ENCODE measurements at regions not wholly inside any gene's neighbourhood (a gene's known extent, or its start where the extent isn't known, plus 50 kb on each side); places are given as distances from the start of the nearest gene placed in this dataset.
A peak's percentile ranks its signal among the peaks of the same experiment; 100 is the strongest.
"Not testable (repeated sequence)": the region's sequence is repeated elsewhere in the genome, so short reads cannot be mapped to it uniquely, and the experiment has no call there.

- intact Hi-C loops (cut with DNase I); DNase-seq: not testable (repeated sequence)
Observed at GRCh38 chr19:23984911-23985310, 70.2 kb downstream of the ZNF726 start.

GRCh38 chr19:23986623-23987022 is 71.9 kb downstream of the ZNF726 start:
- intact Hi-C loops (cut with DNase I): no loop called here
- no peak for DNase-seq

GRCh38 chr19:23991170-23991569 is 76.5 kb downstream of the ZNF726 start:
- intact Hi-C loops (cut with DNase I): no loop called here
- no peak for DNase-seq

GRCh38 chr19:23992348-23992747 is 77.7 kb downstream of the ZNF726 start:
- intact Hi-C loops (cut with DNase I): no loop called here
- DNase-seq: no peak

- intact Hi-C loops (cut with DNase I): no loop called here
- DNase-seq: no peak
Observed at GRCh38 chr19:23993440-23993839, 78.8 kb downstream of the ZNF726 start.

GRCh38 chr19:23996549-23996948 is 81.9 kb downstream of the ZNF726 start:
- intact Hi-C loops (cut with DNase I): no loop called here
- no peak for DNase-seq

GRCh38 chr19:23998568-23998967 is 83.9 kb downstream of the ZNF726 start:
- intact Hi-C loops (cut with DNase I): no loop called here
- DNase-seq: no peak

GRCh38 chr19:23999821-24000610 is 85.3 kb downstream of the ZNF726 start:
- DNase-seq: no peak
- intact Hi-C loops (cut with DNase I): no loop called here

- intact Hi-C loops (cut with DNase I): no loop called here
- DNase-seq: no peak
Observed at GRCh38 chr19:24000656-24001055, 86.0 kb downstream of the ZNF726 start.

- intact Hi-C loops (cut with DNase I): no loop called here
- no peak for DNase-seq
Observed at GRCh38 chr19:24002256-24002945, 84.6 kb upstream of the ZNF254 start.

GRCh38 chr19:24003537-24003936 is 83.5 kb upstream of the ZNF254 start:
- intact Hi-C loops (cut with DNase I): no loop called here
- DNase-seq: no peak

GRCh38 chr19:24004166-24004565 is 82.8 kb upstream of the ZNF254 start:
- intact Hi-C loops (cut with DNase I): no loop called here
- no peak for DNase-seq

GRCh38 chr19:24029941-24030636 is 56.9 kb upstream of the ZNF254 start:
- intact Hi-C loops (cut with DNase I): no loop called here
- DNase-seq: no peak

- peak in 2 of 42 donors; percentile 3 to 41 for DNase-seq
- intact Hi-C loops (cut with DNase I): no loop called here
Observed at GRCh38 chr19:24032651-24033050, 54.3 kb upstream of the ZNF254 start.

GRCh38 chr19:24033301-24033962 is 53.6 kb upstream of the ZNF254 start:
- DNase-seq: peak; percentile 78 to 96 (median 91)
- intact Hi-C loops (cut with DNase I): no loop called here

GRCh38 chr19:24033963-24034342 is 53.0 kb upstream of the ZNF254 start:
- DNase-seq: peak in 38 of 42 donors; percentile 12 to 72 (median 42)
- intact Hi-C loops (cut with DNase I): no loop called here

GRCh38 chr19:24035261-24035880 is 51.6 kb upstream of the ZNF254 start:
- intact Hi-C loops (cut with DNase I); DNase-seq: not testable (repeated sequence)
